HepG2 (cell line): ENCODE measurements at regions not wholly inside any gene's neighbourhood (a gene's known extent, or its start where the extent isn't known, plus 50 kb on each side); places are given as distances from the start of the nearest gene placed in this dataset.

Experiments
- ATAC-seq: fragments of 200-7000 bp; cut with Tn5 transposase; 3 replicates; pipeline ENCODE4 v1.9.1; 2020; ENCODE audit warnings: mild to moderate bottlenecking, moderate library complexity
- BruUV-seq: library from RNA; stranded (reverse); fragments of 400-500 nt; replicated peaks from 2 replicates; lab custom pipeline; 2021; lab: Mats Ljungman, UMichigan
- CTCF ChIA-PET: fragments of 300-600 bp; formaldehyde crosslinking; extraction: SDS; loops from one replicate; lab custom pipeline; 2021; ENCODE audit warnings: low total read pairs, inconsistent platforms, low intra/inter-chr PET ratio; lab: Yijun Ruan, JAX
- POLR2A ChIA-PET: fragments of 350-600 bp; sonication (Branson Sonifier 250); formaldehyde crosslinking; loops from one replicate; lab custom pipeline; 2020; ENCODE audit warnings: antibody characterized with exemption, inconsistent platforms; lab: Yijun Ruan, JAX
- DNase-seq: peaks from one replicate; pipeline ENCODE4 v3.0.0-alpha.2; 2015; ENCODE audit warnings: low spot score
- FAIRE-seq: peaks from 3 replicates; lab custom pipeline; 2011; peaks lifted over from hg19 to GRCh38; lab: Jason Lieb, UNC
- H2AFZ ChIP-seq: one replicate; pipeline ENCODE4 v1.6.1; 2011; ENCODE audit warnings: low read length, inconsistent platforms
- H3K27ac ChIP-seq: fragments of 300-600 bp; 3 replicates; pipeline ENCODE4 v1.8.0; 2011; ENCODE audit warnings: mixed run types, mild to moderate bottlenecking, mixed read lengths, low read length, inconsistent platforms; ENCODE audit not compliant: insufficient read depth; ENCODE audit errors: extremely low read length
- H3K27me3 ChIP-seq, 2 experiments: fragments of 200-600 bp in 1 of 2; 2 replicates in 1 of 2; 3 replicates in 1 of 2; pipeline versions ENCODE4 v1.6.0 to v1.8.0; 2011; ENCODE audit warnings: low read length in 2 of 2, mild to moderate bottlenecking in 2 of 2, moderate library complexity in 2 of 2, inconsistent platforms in 1 of 2; ENCODE audit not compliant: insufficient read depth in 2 of 2, control insufficient read depth in 1 of 2
- H3K36me3 ChIP-seq, 2 experiments: fragments of 200-600 bp in 1 of 2; replicated peaks in 1 of 2; 2 replicates in 1 of 2; 3 replicates in 1 of 2; pipeline versions ENCODE4 v1.5.1 to v1.8.0; 2011; ENCODE audit warnings: low read length in 2 of 2, inconsistent platforms in 1 of 2; ENCODE audit not compliant: insufficient read depth in 2 of 2, control insufficient read depth in 1 of 2
- H3K4me1 ChIP-seq: 2 replicates; pipeline ENCODE4 v1.5.1; 2012; ENCODE audit warnings: low read length, inconsistent platforms; ENCODE audit not compliant: insufficient read depth
- H3K4me2 ChIP-seq: 2 replicates; pipeline ENCODE4 v1.6.0; 2011; ENCODE audit warnings: low read depth, low read length, inconsistent platforms
- H3K4me3 ChIP-seq, 3 experiments: fragments of 200-600 bp in 1 of 3; sonication (generic), shearing (Covaris generic) in 1 of 3; replicated peaks in 1 of 3; 2 replicates each; pipeline ENCODE4 v1.5.1; 2011 to 2016; ENCODE audit warnings: low read length in 3 of 3, inconsistent platforms in 2 of 3, low read depth in 2 of 3, mild to moderate bottlenecking in 2 of 3, control low read depth in 1 of 3, mixed read lengths in 1 of 3; ENCODE audit not compliant: insufficient read depth in 1 of 3
- H3K79me2 ChIP-seq: one replicate; pipeline ENCODE4 v1.6.1; 2011; ENCODE audit warnings: low read length, inconsistent platforms; ENCODE audit not compliant: insufficient read depth
- H3K9ac ChIP-seq: 2 replicates; pipeline ENCODE4 v1.6.0; 2011; ENCODE audit warnings: mild to moderate bottlenecking, low read depth, low read length, inconsistent platforms; ENCODE audit not compliant: insufficient read depth
- H3K9me3 ChIP-seq: 2 replicates; pipeline ENCODE4 v1.5.1; 2012; ENCODE audit warnings: mild to moderate bottlenecking, low read length
- H4K20me1 ChIP-seq: 2 replicates; pipeline ENCODE4 v1.6.0; 2011; ENCODE audit warnings: inconsistent platforms, mild to moderate bottlenecking, low read length, moderate library complexity; ENCODE audit not compliant: insufficient read depth
- FIP1L1 ChIP-seq: fragments of 200-400 bp; formaldehyde crosslinking; IDR thresholded peaks from 2 replicates; pipeline ENCODE4 v1.6.1; 2018; ENCODE audit warnings: low read depth, mild to moderate bottlenecking, low read length, moderate library complexity, borderline replicate concordance; ENCODE audit not compliant: insufficient read depth
- SCMH1 ChIP-seq: sonication (generic); formaldehyde crosslinking; IDR thresholded peaks from 2 replicates; pipeline ENCODE4 v1.9.0; 2021; ENCODE audit warnings: missing genetic modification reagents, mild to moderate bottlenecking, borderline replicate concordance
- ZMYM3 ChIP-seq: sonication (generic); formaldehyde crosslinking; IDR thresholded peaks from 2 replicates; pipeline ENCODE4 v1.5.1; 2020; ENCODE audit warnings: mild to moderate bottlenecking, missing genetic modification reagents
- ZNF414 ChIP-seq: sonication (generic); formaldehyde crosslinking; IDR thresholded peaks from 2 replicates; pipeline ENCODE4 v1.5.0; 2020; ENCODE audit warnings: missing genetic modification reagents
- ZSCAN31 ChIP-seq: sonication (generic); formaldehyde crosslinking; IDR thresholded peaks from 2 replicates; pipeline ENCODE4 v1.5.0; 2020; ENCODE audit warnings: low read depth, mild to moderate bottlenecking, missing genetic modification reagents
- WGBS: methylation state at CpG from one replicate; pipeline ENCODE4 v1.1.6; 2017; ENCODE audit warnings: low lambda C conversion rate; 5-methylcytosine and 5-hydroxymethylcytosine counted together
- in situ Hi-C: cut with HindIII; loops from 2 replicates; pipeline ENCODE4 v1.10.0; 2017; ENCODE audit warnings: low pct_unique_long_range_greater_than_20kb; ENCODE audit not compliant: extremely low pct_ligation_motif_present
- intact Hi-C: fragments of 100-400 bp; cut with micrococcal nuclease; formaldehyde crosslinking; loops from one replicate; pipeline ENCODE4 v1.10.0; 2022; ENCODE audit not compliant: unreplicated experiment
- TF ChIP-seq, protein P1 (sequence below): sonication (generic); formaldehyde crosslinking; IDR thresholded peaks from 2 replicates; pipeline ENCODE4 v1.5.0; 2020; ENCODE audit warnings: missing genetic modification reagents
- TF ChIP-seq, protein P2 (sequence below): sonication (generic); formaldehyde crosslinking; IDR thresholded peaks from 2 replicates; pipeline ENCODE4 v1.4.0; 2020; ENCODE audit warnings: missing genetic modification reagents

GRCh38 chr14:76943072-76943471, 85.4 kb downstream of the IRF2BPL start:
- Histone ChIP-seq H3K4me1 (peaks cover 55% of the 10 kb centered on the region), H3K9me3 (no peaks in the 10 kb centered on the region)
- no peak for DNase-seq

DNA sequence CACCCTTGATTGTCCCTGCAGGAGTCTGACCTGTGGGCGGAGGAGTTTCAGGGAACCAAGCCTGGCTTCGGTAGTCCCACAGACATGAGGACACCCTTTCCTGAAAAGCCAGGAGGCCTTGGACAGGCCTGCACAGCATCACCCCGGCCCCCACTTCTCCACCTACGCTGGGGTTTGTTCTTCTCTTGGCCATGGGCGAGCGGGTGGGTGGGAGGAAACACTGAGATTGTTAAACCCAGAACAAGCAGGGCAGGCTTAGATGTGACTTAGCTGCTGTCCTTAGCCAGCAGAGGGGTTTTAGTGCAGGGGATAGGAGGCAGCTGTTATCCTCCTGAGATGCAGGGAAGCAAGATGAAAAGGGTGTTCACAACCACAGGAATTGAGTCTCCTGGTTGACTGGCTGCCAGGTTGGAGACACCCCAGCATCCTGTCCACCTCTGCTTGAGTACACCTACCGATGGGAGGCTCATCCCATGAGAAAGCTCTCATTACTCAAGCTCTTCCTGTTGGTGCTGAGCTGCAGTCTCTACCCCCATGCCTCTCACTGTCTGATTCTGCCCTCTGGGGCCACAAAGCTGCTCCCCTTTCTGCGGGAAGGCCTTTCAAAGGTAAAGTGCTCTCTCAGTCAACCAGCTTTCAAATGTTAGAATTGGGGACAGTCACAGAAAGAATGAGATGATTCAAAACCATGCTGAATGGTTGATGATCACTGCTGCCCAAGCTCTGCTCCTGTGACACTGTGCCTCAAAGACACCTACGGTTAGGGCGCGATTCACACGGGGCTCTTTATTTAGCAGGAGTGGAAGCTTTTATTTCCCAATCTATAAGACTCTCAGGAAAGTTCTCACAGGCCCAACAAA, 86.3 kb downstream of the IRF2BPL start:
- CTCF ChIA-PET = no interaction called here
- H3K79me2 ChIP-seq = no peaks in the 10 kb centered on the region
- DNase-seq (no peak), FAIRE-seq (no peak), ATAC-seq (peak; percentile 20)
- H3K9ac ChIP-seq = no peak overlapping the region
- peaks cover 47% of the 10 kb centered on the region for H3K4me1 ChIP-seq
- H3K27ac ChIP-seq = no peak overlapping the region
- POLR2A ChIA-PET = no interaction called here
- WGBS = 0% methylated on average over 2 of the region's 12 CpGs
- H2AFZ ChIP-seq = no peak overlapping the region
- H3K4me2 ChIP-seq = no peak overlapping the region
- H3K4me3 ChIP-seq = no peak overlapping the region
- H3K27me3 ChIP-seq = peaks cover 0 to 11% of the 10 kb centered on the region in 2 experiments; a peak in 2 of 5 replicates
- no peaks in the 10 kb centered on the region for H3K9me3 ChIP-seq
- in situ Hi-C loops = no loop called here
- H3K36me3 ChIP-seq = no peaks in the 10 kb centered on the region
- intact Hi-C loops = no loop called here
- BruUV-seq = no TSS peak
- H4K20me1 ChIP-seq = no peaks in the 10 kb centered on the region
- TF ChIP-seq ZSCAN31 (CRISPR knock-in tag) (no peak), SCMH1 (CRISPR knock-in tag) (no peak)
- TF ChIP-seq, protein P1, sequence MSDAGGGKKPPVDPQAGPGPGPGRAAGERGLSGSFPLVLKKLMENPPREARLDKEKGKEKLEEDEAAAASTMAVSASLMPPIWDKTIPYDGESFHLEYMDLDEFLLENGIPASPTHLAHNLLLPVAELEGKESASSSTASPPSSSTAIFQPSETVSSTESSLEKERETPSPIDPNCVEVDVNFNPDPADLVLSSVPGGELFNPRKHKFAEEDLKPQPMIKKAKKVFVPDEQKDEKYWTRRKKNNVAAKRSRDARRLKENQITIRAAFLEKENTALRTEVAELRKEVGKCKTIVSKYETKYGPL (CRISPR knock-in tag) = no peak
- TF ChIP-seq, protein P2, sequence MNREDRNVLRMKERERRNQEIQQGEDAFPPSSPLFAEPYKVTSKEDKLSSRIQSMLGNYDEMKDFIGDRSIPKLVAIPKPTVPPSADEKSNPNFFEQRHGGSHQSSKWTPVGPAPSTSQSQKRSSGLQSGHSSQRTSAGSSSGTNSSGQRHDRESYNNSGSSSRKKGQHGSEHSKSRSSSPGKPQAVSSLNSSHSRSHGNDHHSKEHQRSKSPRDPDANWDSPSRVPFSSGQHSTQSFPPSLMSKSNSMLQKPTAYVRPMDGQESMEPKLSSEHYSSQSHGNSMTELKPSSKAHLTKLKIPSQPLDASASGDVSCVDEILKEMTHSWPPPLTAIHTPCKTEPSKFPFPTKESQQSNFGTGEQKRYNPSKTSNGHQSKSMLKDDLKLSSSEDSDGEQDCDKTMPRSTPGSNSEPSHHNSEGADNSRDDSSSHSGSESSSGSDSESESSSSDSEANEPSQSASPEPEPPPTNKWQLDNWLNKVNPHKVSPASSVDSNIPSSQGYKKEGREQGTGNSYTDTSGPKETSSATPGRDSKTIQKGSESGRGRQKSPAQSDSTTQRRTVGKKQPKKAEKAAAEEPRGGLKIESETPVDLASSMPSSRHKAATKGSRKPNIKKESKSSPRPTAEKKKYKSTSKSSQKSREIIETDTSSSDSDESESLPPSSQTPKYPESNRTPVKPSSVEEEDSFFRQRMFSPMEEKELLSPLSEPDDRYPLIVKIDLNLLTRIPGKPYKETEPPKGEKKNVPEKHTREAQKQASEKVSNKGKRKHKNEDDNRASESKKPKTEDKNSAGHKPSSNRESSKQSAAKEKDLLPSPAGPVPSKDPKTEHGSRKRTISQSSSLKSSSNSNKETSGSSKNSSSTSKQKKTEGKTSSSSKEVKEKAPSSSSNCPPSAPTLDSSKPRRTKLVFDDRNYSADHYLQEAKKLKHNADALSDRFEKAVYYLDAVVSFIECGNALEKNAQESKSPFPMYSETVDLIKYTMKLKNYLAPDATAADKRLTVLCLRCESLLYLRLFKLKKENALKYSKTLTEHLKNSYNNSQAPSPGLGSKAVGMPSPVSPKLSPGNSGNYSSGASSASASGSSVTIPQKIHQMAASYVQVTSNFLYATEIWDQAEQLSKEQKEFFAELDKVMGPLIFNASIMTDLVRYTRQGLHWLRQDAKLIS (CRISPR knock-in tag) = no peak

More at GRCh38 chr14:76943072-76943471, 85.4 kb downstream of the IRF2BPL start:
- H3K9ac ChIP-seq = no peak overlapping the region
- ChIA-PET POLR2A (no interaction called here), CTCF (no interaction called here)
- ATAC-seq = no peak
- no peak overlapping the region for H2AFZ ChIP-seq
- no TSS peak for BruUV-seq
- TF ChIP-seq ZNF414 (CRISPR knock-in tag) (no peak), FIP1L1 (no peak), ZMYM3 (CRISPR knock-in tag) (0 out of 2 replicates have a peak, but pooled peaks have one; percentile 41)
- no peak overlapping the region for H3K27ac ChIP-seq
- H3K79me2 ChIP-seq = no peaks in the 10 kb centered on the region
- H3K36me3 ChIP-seq = no peaks in the 10 kb centered on the region
- no peak for FAIRE-seq
- peaks cover 0 to 7% of the 10 kb centered on the region in 2 experiments; a peak in 2 of 5 replicates for H3K27me3 ChIP-seq
- intact Hi-C loops (no loop called here), in situ Hi-C loops (no loop called here)
- no peaks in the 10 kb centered on the region for H4K20me1 ChIP-seq
- WGBS = 4% methylated on average over 4 of the region's 4 CpGs
- no peak overlapping the region for H3K4me2 ChIP-seq
- no peak overlapping the region for H3K4me3 ChIP-seq
